KMS-11 (cell line): ENCODE measurements at regions not wholly inside any gene's neighbourhood (a gene's known extent, or its start where the extent isn't known, plus 50 kb on each side); places are given as distances from the start of the nearest gene placed in this dataset.

ENCODE experiments used
- H2AFZ ChIP-seq: fragments of 200-600 bp; sonication (generic); 2 replicates; pipeline ENCODE4 v1.6.1; 2016; ENCODE audit warnings: antibody characterized with exemption, mixed run types, low read depth
- H3K27ac ChIP-seq: fragments of 200-600 bp; sonication (generic); 2 replicates; pipeline ENCODE4 v1.6.1; 2016; ENCODE audit warnings: mild to moderate bottlenecking, mixed run types
- H3K27me3 ChIP-seq: fragments of 200-600 bp; sonication (generic); 2 replicates; pipeline ENCODE4 v1.6.1; 2017; ENCODE audit warnings: mild to moderate bottlenecking, low read depth, mixed run types, moderate library complexity; ENCODE audit not compliant: insufficient read depth
- H3K36me3 ChIP-seq: fragments of 200-600 bp; sonication (generic); 2 replicates; pipeline ENCODE4 v1.6.1; 2017; ENCODE audit warnings: mild to moderate bottlenecking, mixed run types; ENCODE audit not compliant: insufficient read depth
- H3K4me1 ChIP-seq: fragments of 200-600 bp; sonication (generic); 2 replicates; pipeline ENCODE4 v1.6.1; 2016; ENCODE audit warnings: mild to moderate bottlenecking, low read depth, mixed run types; ENCODE audit not compliant: poor library complexity, severe bottlenecking
- H3K4me2 ChIP-seq: fragments of 200-600 bp; sonication (generic); 2 replicates; pipeline ENCODE4 v1.7.0; 2016; ENCODE audit warnings: mild to moderate bottlenecking, mixed run types
- H3K4me3 ChIP-seq: fragments of 200-600 bp; sonication (generic); IDR thresholded peaks from 2 replicates; pipeline ENCODE4 v1.6.1; 2017; ENCODE audit warnings: low read depth, low read length, mixed read lengths; ENCODE audit not compliant: insufficient read depth
- H3K79me2 ChIP-seq: fragments of 200-600 bp; sonication (generic); 2 replicates; pipeline ENCODE4 v1.6.1; 2016; ENCODE audit warnings: low read depth, mixed run types; ENCODE audit not compliant: insufficient read depth
- H3K9ac ChIP-seq: fragments of 200-600 bp; sonication (generic); 2 replicates; pipeline ENCODE4 v1.6.1; 2016; ENCODE audit warnings: mild to moderate bottlenecking, mixed run types
- H4K20me1 ChIP-seq: fragments of 200-600 bp; sonication (generic); 2 replicates; pipeline ENCODE4 v1.6.1; 2016; ENCODE audit warnings: mild to moderate bottlenecking, mixed run types; ENCODE audit not compliant: insufficient read depth
- TF ChIP-seq, protein P1 (sequence below): fragments of 200-600 bp; sonication (generic); conservative IDR thresholded peaks from 2 replicates; pipeline ENCODE4 v1.6.1; 2017; ENCODE audit warnings: low read depth, mild to moderate bottlenecking, antibody characterized with exemption, low read length, moderate library complexity, mixed read lengths

DNA sequence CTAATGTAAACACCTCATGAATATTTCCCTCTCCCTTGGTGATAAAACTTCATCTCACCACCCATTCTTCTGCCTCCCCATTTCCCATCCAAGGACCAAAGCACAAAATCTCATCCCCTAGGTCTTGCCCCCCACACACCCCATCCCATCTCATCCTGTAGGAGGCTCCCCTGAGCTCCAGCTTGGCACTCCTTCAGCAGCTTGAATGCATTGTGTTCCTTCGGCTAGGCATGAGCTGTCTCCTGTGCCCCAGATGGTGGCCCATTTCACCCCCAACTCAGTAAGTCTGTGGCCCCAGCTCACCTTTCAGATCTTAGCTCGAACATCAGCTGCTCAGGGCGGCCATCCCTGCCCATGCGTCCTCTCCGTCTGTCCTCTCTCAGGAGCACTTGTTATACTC, 203.6 kb upstream of the NR2F2 start:
- TF ChIP-seq, protein P1, sequence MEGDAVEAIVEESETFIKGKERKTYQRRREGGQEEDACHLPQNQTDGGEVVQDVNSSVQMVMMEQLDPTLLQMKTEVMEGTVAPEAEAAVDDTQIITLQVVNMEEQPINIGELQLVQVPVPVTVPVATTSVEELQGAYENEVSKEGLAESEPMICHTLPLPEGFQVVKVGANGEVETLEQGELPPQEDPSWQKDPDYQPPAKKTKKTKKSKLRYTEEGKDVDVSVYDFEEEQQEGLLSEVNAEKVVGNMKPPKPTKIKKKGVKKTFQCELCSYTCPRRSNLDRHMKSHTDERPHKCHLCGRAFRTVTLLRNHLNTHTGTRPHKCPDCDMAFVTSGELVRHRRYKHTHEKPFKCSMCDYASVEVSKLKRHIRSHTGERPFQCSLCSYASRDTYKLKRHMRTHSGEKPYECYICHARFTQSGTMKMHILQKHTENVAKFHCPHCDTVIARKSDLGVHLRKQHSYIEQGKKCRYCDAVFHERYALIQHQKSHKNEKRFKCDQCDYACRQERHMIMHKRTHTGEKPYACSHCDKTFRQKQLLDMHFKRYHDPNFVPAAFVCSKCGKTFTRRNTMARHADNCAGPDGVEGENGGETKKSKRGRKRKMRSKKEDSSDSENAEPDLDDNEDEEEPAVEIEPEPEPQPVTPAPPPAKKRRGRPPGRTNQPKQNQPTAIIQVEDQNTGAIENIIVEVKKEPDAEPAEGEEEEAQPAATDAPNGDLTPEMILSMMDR: no peak
- Histone ChIP-seq H3K4me3 (no peak overlapping the region), H3K27me3 (no peaks in the 10 kb centered on the region), H3K27ac (no peak overlapping the region), H3K4me2 (no peak overlapping the region), H3K9ac (no peak overlapping the region), H3K4me1 (peaks cover 31% of the 10 kb centered on the region), H4K20me1 (no peaks in the 10 kb centered on the region), H3K36me3 (no peaks in the 10 kb centered on the region), H2AFZ (no peak overlapping the region), H3K79me2 (no peaks in the 10 kb centered on the region)

DNA sequence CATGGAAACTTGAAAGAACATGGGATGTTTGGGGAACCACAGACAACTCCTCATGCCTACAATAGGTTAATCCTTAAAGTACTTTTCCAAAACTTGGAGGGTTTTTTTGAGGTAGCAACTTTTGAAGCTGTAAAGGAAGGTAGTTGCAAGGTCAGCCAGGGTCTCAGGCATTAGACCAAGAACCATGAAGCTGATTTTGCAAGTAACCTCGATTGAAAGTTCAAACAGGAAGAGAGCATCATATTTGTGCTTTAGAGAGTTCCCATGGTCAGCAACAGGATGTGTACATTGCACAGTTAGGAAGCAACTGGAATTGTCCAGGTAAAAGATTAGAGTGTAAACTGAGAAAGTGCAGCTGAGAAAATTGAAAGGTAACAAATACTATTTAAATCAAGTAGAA, 199.8 kb upstream of the NR2F2 start:
- no peak overlapping the region for H3K27ac ChIP-seq
- no peak overlapping the region for H3K9ac ChIP-seq
- peaks cover 9% of the 10 kb centered on the region for H3K4me1 ChIP-seq
- H3K79me2 ChIP-seq: no peaks in the 10 kb centered on the region
- TF ChIP-seq, protein P1: no peak
- H3K36me3 ChIP-seq: no peaks in the 10 kb centered on the region
- no peak overlapping the region for H3K4me2 ChIP-seq
- no peak overlapping the region for H2AFZ ChIP-seq
- no peak overlapping the region for H3K4me3 ChIP-seq
- no peaks in the 10 kb centered on the region for H4K20me1 ChIP-seq
- H3K27me3 ChIP-seq: no peaks in the 10 kb centered on the region

DNA sequence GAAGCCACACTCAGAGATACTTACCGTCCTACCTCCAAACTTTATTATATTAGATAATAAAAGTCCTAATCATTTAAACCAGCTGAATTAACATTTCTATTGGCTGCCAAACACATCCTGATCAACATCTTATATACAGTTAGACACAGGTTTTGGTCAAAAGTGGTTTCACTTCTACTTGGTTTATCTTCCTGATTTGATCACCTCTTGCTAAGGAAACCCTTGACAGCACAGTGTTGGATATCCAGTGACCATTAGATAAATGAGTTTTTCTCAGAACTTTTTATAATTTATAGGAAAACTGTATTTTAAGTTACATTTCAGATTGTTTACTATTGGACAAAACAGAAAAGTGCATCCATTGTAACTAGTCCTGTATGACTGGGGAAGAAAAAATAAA, 198.4 kb upstream of the NR2F2 start:
- Histone ChIP-seq H2AFZ (no peak overlapping the region), H3K4me2 (no peak overlapping the region), H3K79me2 (no peaks in the 10 kb centered on the region), H3K27ac (no peak overlapping the region), H3K36me3 (no peaks in the 10 kb centered on the region), H3K9ac (no peak overlapping the region), H3K27me3 (no peaks in the 10 kb centered on the region), H4K20me1 (no peaks in the 10 kb centered on the region), H3K4me3 (no peak overlapping the region), H3K4me1 (peaks cover 9% of the 10 kb centered on the region)
- TF ChIP-seq, protein P1: no peak

DNA sequence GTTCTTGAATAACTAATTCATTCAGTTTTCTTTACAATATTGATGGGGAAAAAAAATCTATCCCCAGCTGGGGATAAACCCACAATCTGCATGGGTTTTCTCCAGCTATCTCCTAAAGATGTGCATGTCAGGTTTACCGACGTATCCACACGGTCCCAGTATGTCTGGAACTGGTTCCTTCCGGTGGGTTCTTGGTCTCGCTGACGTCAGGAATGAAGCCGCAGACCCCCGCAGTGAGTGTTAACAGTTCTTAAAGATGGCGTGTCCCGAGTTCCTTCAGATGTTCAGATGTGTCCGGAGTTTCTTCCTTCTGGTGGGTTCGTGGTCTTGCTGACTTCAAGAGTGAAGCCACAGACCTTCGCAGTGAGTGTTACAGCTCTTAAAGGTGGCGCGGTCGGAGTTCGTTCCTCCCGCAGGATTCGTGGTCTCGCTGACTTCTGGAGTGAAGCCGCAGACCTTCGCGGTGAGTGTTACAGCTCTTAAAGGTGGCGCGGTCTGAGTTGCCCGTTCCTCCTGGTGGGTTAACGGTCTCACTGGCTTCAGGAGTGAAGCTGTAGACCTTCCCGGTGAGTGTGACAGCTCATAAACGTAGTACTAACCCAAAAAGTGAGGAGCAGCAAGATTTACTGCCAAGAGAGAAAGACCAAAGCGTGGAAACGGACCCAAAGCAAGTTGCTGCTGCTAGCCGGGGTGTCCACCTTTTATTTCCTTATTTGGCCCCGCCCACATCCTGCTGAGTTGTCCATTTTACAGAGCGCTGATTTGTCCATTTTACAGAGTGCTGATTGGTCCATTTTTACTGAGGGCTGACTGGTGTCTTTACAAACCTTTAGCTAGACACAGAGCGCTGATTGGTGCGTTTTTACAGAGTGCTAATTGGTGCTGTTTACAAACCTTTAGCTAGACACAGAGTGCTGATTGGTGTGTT, 195.1 kb upstream of the NR2F2 start:
- no peak overlapping the region for H3K4me2 ChIP-seq
- H3K79me2 ChIP-seq: no peaks in the 10 kb centered on the region
- no peak overlapping the region for H2AFZ ChIP-seq
- no peak overlapping the region for H3K9ac ChIP-seq
- no peaks in the 10 kb centered on the region for H3K36me3 ChIP-seq
- TF ChIP-seq, protein P1: no peak
- H4K20me1 ChIP-seq: no peaks in the 10 kb centered on the region
- H3K4me3 ChIP-seq: no peak overlapping the region
- no peak overlapping the region for H3K27ac ChIP-seq
- no peaks in the 10 kb centered on the region for H3K27me3 ChIP-seq
- peaks cover 7% of the 10 kb centered on the region for H3K4me1 ChIP-seq
